ENCODE measurements at regions not wholly inside any gene's neighbourhood (a gene's known extent, or its start where the extent isn't known, plus 50 kb on each side); places are given as distances from the start of the nearest gene placed in this dataset.

GRCh38 chr2:236653863-236654262 is 84.2 kb downstream of the ACKR3 start:
- TF ChIP-seq, protein P1, sequence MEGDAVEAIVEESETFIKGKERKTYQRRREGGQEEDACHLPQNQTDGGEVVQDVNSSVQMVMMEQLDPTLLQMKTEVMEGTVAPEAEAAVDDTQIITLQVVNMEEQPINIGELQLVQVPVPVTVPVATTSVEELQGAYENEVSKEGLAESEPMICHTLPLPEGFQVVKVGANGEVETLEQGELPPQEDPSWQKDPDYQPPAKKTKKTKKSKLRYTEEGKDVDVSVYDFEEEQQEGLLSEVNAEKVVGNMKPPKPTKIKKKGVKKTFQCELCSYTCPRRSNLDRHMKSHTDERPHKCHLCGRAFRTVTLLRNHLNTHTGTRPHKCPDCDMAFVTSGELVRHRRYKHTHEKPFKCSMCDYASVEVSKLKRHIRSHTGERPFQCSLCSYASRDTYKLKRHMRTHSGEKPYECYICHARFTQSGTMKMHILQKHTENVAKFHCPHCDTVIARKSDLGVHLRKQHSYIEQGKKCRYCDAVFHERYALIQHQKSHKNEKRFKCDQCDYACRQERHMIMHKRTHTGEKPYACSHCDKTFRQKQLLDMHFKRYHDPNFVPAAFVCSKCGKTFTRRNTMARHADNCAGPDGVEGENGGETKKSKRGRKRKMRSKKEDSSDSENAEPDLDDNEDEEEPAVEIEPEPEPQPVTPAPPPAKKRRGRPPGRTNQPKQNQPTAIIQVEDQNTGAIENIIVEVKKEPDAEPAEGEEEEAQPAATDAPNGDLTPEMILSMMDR (IDR thresholded peaks at IDR 0.05; ENCODE audit: low read depth, low read length), result no peak

GRCh38 chr2:236654496-236654895 is 84.9 kb downstream of the ACKR3 start:
- in situ Hi-C loops (cut with HindIII; ENCODE audit: low sequenced_read_pairs), result no loop called here
- DNase-seq (ENCODE audit: low read depth, low spot score), result no peak
- H3K4me3 ChIP-seq (ENCODE audit: low read depth, low read length), result no peak overlapping the region
- TF ChIP-seq, protein P1 (IDR thresholded peaks at IDR 0.05; ENCODE audit: low read depth, low read length), result no peak

More at GRCh38 chr2:236653863-236654262, 84.2 kb downstream of the ACKR3 start:
- DNase-seq (ENCODE audit: low read depth, low spot score), result no peak
- H3K4me3 ChIP-seq (ENCODE audit: low read depth, low read length), result no peak overlapping the region
- in situ Hi-C loops (cut with HindIII; ENCODE audit: low sequenced_read_pairs), result no loop called here

GRCh38 chr2:236656166-236656565 is 86.5 kb downstream of the ACKR3 start:
- in situ Hi-C loops (cut with HindIII; ENCODE audit: low sequenced_read_pairs), result no loop called here
- DNase-seq (ENCODE audit: low read depth, low spot score), result no peak
- H3K4me3 ChIP-seq (ENCODE audit: low read depth, low read length), result no peak overlapping the region
- TF ChIP-seq, protein P1 (IDR thresholded peaks at IDR 0.05; ENCODE audit: low read depth, low read length), result no peak

- DNase-seq (ENCODE audit: low read depth, low spot score), result no peak
- H3K4me3 ChIP-seq (ENCODE audit: low read depth, low read length), result no peak overlapping the region
- TF ChIP-seq, protein P1 (IDR thresholded peaks at IDR 0.05; ENCODE audit: low read depth, low read length), result no peak
- in situ Hi-C loops (cut with HindIII; ENCODE audit: low sequenced_read_pairs), result no loop called here
Measured at GRCh38 chr2:236656721-236657120, 87.1 kb downstream of the ACKR3 start.

- in situ Hi-C loops (cut with HindIII; ENCODE audit: low sequenced_read_pairs), result no loop called here
- TF ChIP-seq, protein P1 (IDR thresholded peaks at IDR 0.05; ENCODE audit: low read depth, low read length), result no peak
- no peak for DNase-seq (ENCODE audit: low read depth, low spot score)
- no peak overlapping the region for H3K4me3 ChIP-seq (ENCODE audit: low read depth, low read length)
Measured at GRCh38 chr2:236657215-236657614, 87.6 kb downstream of the ACKR3 start.

DNA sequence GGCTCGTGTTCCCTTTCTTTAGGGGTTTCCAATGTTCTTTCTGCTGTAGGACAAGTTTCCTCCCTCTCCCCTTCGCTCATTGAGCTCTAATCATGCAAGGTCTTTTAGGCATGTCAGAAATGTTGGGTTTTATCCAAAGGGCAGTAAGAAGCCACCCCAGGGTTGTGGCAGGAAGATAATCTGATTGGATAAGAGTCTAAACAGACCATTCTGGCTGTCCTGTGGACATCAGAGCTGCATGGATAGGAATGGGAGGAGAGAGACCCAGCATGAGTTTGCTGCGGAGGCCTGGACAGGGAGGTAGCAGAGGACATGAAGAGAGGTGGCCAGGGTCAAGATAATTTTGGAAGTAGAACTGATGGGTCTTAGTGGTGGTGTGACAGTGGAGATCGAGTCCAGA is 88.2 kb downstream of the ACKR3 start:
- in situ Hi-C loops (cut with HindIII; ENCODE audit: low sequenced_read_pairs), result no loop called here
- TF ChIP-seq, protein P1 (IDR thresholded peaks at IDR 0.05; ENCODE audit: low read depth, low read length), result no peak
- DNase-seq (ENCODE audit: low read depth, low spot score), result peak; percentile 7
- H3K4me3 ChIP-seq (ENCODE audit: low read depth, low read length), result no peak overlapping the region

Measured in astrocyte of the spinal cord (primary cell).